NCI-H774 (cell line): ENCODE measurements at regions not wholly inside any gene's neighbourhood (a gene's known extent, or its start where the extent isn't known, plus 50 kb on each side); places are given as distances from the start of the nearest gene placed in this dataset.

Source experiments
- DNase-seq: peaks from one replicate; lab custom pipeline; 2025; lab: John Stamatoyannopoulos, UW

DNA sequence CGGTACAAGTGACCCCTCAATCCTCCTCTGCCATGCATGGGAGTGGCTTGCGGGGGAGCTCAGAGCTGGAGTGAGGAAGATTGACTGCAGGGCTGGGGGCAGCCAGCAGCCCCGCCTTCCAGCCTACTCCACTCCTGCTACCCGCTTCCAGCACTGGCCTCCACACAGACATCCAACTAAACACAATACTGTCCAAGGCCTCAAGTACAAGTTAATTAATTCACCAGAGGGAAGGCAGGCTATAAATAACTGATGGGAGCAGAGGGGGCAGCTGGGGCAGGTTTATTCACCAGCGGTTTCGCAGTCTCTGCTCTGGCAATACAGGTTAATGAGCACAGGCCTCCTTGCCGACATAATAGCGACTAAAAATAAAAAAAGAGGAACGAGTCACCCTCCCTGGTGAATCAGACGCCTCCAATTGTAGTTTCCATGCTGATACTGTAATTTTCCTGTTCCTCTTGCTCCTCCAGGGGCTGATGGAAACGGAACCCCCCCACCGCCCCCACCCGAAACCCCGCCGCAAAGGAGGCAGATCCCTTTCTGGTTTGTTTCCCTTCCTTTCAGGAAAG, 166.4 kb upstream of the TLE3 start:
- DNase-seq: peak; percentile 59

DNA sequence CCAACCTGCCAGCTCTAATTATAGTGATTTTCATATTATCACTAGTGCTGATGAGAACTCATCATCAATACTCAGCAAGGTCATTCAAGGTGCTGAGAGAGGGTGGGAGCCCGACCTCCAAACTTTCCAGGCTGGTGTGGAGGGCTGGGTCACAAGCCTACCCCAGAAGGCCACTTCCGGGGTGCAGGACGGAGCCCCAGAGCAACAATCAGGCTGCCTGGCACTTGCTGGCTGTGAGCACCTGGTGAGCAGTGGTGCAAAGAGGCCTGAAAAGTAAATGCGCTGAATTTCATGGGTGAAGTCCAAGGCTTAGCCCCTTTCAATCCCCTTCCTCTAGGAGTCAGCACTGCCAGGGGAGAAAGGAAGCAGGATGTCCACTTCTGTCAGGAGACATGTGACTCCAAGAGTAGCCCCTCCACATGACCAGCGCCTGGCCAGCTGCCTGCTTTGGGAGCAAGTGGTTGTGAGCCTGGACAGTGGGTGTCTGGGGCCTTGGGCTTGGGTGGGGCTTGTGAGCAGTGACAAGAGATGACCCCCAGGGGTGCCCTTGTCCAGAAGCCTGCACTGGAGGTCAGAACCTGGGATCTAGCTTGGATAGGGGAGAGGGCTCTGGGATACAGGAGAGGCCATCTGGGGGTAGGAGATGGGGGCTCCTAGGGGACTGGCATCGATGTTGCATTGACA, 165.0 kb upstream of the TLE3 start:
- no peak for DNase-seq

DNA sequence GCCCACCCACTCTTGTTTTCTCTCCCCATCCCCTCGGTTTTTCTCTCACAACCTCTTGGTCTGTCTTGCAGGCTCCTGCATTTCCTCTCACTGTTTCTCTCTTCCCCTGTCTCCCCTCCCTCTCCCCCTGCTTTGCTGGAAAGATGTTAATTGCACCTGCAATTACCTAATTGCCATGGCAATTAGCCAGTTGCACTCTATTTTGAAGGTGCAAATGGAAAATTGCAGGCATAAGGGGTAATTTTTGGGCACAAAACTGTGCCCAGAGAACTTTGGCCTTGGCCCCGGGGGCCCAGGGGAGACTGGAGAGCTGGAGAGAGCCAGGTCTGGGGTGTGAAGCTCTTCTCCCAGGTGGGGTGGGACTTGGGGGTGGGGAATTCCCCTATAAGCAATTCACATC, 164.5 kb upstream of the TLE3 start:
- DNase-seq: no peak

DNA sequence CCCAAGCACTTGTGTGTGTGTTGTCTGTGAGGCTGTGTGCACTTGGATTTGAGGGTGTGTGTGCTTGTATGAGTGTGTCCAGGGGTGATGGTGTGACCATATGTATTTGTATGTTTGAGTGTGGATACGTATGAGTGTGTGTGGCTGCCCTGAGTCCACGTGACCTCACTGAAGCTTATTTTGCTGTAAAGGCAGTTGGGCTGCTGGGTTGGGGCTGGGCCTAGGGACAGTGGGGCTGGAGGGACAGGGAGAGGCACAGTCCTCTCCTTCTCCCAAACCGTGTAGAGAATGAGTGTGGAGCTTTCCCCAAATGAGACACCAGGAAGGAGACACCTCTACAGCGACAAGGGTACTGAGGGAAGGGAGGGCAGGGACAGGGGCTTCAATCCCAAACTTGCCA, 163.4 kb upstream of the TLE3 start:
- DNase-seq: no peak

- DNase-seq: no peak
Measured at GRCh38 chr15:70260580-70260979, 162.9 kb upstream of the TLE3 start.

GRCh38 chr15:70259640-70260508, 162.2 kb upstream of the TLE3 start:
- no peak for DNase-seq

- DNase-seq: peak; percentile 6
Measured at GRCh38 chr15:70259028-70259424, 161.3 kb upstream of the TLE3 start.

DNA sequence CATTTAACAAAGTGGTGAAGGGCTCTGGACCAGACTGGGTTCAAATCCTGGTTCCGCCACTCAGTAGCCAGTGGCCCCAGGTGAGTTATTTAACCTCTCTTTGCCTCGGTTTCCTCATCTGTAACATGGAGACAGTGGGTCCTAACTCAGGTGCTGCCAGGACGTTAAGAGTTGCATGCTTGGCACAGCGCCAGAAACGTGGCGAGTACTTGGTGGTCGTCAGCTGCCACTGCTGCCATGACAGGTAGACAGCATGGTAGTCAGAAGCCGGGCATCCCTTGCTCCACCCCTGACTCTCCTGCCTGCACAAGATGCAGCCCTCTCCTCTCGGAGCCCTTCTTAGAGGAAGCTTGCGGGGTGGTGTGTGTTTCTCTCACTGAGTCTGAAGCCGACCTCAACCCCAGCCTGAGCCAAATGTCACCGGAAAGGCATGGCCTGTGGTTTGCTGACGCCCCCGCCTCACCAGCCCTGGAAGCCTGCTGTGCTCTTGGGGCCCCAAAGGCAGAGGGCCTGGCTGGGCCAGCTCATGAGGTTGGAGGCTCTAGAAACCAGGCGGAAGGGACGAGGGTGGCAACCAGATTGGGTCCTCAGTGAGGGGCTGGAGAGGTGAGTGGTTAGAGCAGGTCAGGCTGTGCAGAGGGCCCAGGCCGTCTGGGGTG, 160.8 kb upstream of the TLE3 start:
- DNase-seq: no peak

GRCh38 chr15:70257573-70258248, 160.0 kb upstream of the TLE3 start:
- DNase-seq: no peak

- DNase-seq: no peak
Measured at GRCh38 chr15:70257047-70257446, 159.3 kb upstream of the TLE3 start.

DNA sequence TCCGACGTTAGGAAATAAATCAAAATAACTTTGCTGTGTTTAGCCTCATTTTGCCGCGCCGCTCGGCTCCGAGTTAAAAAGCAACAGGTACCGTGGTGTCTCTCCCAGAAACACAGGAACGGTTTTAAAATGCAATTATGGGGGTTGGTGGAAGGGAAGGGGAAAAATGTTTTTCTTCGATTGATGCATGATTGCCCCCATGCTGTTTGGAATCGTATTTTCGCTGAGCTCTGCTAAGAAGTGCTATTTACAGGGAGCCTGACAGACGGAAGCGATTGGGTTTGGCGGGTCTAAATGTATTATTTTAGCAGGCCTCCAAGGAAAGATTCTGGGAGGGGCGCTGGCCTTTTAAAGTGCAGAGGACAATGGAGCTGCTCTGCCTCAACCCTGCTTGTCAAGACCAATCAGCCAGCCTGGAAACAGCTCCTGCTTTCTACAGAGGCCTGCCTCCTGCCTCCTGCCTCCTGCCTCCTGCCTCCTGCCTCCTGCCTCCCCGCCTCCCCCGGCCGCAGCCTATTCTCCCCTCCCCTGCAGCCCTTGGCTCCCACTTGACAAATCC, 156.7 kb upstream of the TLE3 start:
- no peak for DNase-seq

GRCh38 chr15:70253461-70254156, 155.9 kb upstream of the TLE3 start:
- no peak for DNase-seq

- DNase-seq: no peak
Measured at GRCh38 chr15:70252951-70253320, 155.2 kb upstream of the TLE3 start.

DNA sequence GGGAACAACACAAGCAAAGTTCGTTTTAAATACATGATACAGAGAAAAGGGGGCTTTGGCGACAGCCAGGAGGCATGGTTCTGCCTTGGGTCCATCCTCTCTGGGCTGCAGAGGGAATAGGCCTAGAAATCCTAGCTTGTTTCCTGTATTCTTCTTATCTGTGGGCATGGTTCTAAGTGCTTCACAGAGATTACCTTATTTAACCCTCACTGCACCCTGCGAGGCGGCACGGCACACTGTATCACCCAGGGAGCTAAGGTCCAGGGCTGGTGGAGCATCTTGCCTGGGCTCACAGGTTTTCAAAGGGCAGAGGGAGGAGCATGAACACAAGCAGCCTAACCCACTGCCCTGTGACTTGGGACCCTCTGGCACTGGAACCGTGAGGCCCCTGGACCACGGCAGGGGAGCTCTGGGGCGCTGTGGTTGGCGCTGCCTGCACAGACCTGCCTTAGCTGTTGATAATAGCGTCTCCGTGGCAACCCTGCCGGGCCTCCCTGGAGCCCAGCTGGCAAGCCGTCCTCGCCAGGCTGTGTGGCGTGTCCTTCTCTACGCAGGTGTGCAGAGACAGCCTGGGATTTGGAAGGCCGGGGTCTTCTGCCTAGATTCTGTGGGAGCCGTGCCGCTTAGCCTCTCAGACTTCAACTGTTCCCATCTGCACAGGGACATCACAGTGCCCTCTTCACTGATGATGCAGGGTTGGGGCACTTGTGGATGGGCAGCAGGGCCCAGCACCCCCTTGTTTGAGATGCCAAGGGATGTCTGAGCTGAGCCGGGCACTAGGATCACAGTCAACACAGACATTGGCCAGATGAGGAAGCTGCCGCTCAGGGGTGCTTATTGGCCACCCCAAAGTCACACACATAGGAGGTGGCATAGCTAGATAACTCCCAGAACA, 154.6 kb upstream of the TLE3 start:
- DNase-seq: peak; percentile 74

GRCh38 chr15:70251246-70251990, 153.7 kb upstream of the TLE3 start:
- no peak for DNase-seq

DNA sequence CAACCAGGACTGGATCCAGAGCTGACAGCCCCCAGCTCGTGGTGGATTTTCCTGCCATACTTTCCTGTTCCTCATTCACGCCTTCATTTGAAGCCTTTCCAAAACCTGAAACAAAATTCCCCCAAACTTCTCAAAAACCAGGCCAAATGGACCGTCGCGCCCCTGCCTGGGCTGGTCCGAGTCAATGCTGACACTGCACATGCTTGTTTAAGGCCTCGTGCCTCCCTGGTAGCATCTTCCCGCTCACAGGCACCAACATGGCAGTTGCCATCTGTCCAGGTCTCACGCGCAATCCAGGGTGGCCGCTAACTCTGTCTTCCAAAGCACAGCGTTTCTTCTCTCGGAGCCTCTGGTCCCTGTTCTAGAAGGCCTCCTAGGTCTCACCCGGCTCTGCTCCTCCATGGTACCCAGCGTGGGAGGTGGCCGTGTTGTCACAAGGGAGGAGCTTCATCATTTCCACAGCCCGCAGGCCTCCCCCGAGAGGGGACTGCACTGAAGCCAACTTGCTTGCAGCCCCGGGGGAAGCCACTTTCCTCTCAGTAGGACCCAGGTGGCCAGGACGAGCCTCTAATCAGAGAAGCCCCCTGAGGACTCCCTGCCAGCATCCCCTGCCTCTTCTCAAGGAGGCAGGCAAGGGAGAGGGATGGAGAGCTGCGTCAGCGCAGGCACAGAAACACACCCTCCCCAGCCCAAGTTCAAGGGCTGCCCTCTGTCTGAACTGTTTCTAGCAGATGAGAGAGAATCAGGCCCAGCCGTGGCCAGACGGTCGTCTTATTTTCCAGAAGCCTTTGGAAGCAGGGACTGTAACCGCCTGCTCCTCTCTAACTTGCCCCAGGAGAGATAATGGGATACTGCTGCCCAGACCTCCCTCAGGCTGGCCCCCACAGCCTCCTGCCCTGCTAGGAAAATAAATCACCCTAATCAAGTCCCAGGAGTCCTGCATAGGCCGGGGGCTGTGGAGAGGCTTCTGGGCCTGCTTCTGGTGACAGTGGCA, 152.8 kb upstream of the TLE3 start:
- DNase-seq: no peak

DNA sequence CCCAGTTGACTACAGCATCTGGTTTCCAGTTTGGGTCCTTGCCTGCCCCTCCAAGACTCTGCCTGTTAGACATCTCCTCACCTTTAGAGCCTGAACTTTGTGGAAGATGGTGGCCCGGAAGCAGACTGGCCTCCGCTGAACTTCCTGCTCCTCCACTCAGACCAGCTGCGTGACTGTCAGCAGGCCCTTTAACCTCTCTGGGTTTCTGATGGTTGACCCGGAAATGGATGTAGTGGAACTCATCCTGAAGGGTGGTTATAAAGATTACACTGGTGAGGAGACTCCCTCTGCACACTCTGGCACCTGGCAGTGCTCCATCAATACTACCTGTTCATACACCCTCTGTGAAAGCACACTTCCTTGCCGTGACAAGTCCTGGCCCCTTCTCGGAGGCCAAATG, 151.9 kb upstream of the TLE3 start:
- DNase-seq: no peak
